CD4-positive, alpha-beta T cell treated with Interleukin-4 for 4 hours (primary cell): ENCODE measurements at regions not wholly inside any gene's neighbourhood (a gene's known extent, or its start where the extent isn't known, plus 50 kb on each side); places are given as distances from the start of the nearest gene placed in this dataset.

Experiments
- DNase-seq: peaks from one replicate; pipeline ENCODE4 v3.0.0-alpha.2; 2020

DNA sequence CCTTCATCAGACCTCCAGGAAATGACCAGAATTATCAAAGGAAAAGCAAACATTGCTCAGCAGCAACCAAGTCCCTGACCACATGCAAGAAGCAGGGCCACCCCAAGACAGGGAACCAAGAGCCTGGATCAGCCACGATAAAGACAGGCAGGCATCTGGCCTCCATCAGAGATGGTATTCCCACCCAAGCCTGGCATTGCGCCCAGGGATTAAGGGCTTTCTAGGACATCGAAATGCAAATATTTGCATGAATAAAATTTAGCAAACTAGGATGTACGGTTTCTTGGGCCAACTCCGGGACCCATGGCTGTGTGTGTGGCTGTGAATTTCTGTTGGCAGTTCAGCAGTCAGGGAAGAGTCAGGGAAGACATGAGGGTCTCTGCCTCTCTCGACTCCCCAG lies 241.4 kb upstream of the DYNLRB2 start:
- DNase-seq: no peak

DNA sequence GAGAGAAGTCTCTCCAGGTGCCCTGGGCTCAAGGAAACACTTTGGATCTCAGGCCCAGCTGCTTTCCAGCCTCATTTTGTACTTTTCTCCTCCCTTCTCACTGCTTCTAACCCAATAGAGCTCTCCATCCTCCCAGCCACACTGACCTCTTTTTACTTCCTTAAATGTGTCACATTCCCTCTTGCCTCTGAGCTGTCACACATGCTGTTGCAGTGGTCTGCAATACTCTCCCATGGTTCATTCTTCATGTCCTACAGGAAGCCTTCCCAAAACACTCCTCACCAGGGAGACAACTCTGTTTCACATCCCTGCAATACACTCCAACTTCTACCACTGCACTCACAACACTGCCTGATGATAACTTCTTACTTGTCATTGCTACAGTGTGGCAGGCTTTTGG lies 242.1 kb upstream of the DYNLRB2 start:
- no peak for DNase-seq

DNA sequence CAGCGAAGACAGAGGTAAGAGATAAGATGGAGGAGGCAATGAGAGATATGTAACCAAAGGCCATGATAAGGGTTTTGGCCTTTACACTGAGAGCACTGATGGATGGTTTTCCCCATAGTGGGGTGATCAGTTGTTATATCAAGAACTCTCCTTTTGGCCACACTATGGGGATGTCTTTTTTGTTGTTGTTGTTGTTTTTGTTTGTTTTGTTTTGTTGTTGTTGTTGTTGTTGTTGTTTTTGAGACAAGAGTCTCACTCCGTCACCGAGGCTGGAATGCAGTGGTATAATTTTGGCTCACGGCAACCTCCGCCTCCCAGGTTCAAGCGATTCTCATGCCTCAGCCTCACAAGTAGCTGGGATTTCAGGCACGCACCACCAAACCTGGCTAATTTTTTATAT lies 244.8 kb upstream of the DYNLRB2 start:
- no peak for DNase-seq

DNA sequence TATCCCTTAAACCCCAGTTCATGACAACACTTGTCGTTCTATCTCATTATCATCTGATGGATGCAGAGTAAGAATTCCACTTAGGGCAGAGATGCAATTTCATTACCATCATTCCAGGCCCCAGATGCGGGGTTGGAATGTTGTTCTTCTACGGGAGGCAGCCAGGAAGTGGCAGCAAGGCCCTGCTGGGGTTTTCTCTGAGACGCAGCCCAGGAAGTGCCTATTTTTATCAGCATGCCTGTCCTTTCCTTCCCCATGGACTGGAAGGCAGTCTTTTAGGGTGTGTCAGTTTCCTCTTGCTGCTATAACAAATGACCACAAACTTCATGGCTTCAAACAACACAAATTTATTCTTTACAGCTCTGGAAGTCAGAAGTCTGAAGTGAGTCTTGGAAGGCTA lies 246.6 kb upstream of the DYNLRB2 start:
- DNase-seq: no peak

DNA sequence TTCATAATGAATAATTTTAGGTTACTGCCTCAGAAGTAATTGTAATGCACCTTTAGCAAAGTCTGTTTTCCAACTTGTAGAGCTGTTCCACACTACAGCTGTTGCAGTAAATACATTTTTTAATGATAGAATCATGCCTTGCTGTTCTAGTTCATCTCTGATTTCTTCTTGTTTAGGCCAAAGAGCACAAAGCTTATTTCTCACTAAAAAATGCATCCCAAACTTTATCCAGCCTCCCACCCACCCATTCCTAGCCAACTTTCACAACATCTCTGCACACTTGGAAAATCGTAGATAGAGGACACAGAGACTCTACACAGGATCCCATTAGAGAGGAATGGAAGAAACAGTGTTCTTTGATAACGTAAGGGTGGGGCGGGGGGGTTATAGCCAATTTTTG lies 252.2 kb upstream of the DYNLRB2 start:
- DNase-seq: no peak

DNA sequence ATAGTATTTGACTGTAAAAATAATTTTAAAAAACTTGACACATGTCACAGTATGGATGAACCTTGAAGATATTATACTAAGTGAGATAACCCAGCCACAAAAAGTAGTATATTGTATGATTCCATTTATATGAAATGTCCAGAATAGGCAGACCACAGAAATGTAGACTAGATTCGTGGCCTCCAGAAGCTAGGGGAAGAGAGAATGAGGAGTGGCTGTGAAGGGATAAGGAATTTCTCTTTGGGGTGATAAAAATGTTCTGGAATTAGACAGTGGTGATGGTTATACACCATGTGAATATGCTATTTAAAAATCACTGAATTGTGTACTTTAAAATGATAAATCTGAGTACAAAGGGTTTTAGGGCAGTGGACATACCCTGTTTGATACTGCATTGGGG lies 253.1 kb upstream of the DYNLRB2 start:
- DNase-seq: no peak

DNA sequence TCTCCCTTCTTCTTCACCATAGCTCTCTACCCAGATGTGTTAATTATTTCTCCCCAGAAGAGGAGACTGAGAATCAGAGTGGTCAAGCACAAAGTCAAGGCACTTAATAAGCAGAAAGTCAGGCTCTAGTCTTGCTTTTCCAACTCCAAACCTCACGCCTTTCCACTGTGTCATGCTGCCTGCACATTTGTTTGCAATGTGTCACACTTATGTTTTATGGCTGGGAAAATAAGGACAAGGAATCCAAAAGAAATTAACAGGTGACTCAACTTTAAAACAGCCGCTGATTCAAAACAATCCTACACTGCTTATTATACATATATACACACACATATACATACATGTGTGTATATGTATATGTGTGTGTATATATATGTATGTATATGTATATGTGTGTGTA lies 255.7 kb upstream of the DYNLRB2 start:
- no peak for DNase-seq

DNA sequence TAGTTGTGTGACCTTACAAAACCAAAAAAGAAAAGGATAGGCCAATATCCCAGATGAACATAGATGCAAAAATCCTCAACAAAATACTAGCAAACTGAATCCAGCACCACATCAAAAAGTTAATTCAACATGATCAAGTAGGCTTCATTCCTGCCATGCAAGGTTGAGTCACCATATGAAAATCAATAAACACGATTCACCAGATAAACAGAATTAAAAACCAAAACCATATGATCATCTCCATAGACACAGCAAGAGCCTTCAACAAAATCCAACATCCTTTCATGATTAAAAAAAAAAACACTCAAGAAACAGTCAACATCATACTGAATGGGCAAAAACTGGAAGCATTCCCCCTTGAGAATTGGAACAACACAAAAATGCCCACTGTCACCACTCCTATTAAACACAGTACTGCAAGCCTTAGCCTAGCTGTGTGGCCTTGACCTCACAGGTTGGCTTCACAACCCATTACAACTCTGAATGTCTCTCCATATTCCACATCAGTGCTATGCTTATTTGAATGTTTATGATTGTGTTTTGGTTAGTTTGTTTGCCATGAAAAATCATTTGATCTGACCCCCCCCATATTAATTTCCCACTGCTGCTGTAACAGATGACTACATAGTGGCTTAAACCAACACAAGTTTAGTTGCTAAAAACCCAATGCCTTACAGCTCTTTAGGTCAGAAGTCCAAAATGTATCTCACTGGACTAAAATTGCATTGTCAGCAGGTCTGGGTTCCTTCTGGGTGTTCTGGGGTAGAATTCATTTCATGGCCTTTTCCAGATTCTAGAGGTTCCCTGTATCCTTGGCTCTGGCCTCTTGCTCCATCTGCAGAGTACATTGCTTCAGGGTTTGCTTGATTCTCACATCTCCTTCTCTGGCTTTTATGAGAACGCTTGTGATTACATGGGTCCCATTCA lies 257.1 kb upstream of the DYNLRB2 start:
- DNase-seq: no peak

DNA sequence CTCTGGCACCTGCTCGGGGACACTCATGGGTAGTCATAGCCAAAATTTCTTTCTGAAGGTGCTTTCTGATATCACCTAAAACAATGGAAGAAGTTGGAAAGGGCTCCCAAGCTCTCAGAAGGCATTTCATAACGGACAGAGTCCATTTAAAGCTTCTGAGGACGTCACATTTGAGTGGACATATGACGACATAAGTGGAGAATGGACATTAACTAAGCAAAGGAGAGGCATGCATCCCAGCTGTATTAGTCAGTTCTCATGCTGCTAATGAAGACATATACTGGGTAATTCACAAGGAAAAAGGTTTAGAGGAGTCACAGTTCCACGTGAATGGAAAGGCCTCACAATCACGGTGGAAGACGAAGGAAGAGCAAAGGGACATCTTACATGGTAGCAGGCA lies 260.2 kb upstream of the DYNLRB2 start:
- DNase-seq: no peak

DNA sequence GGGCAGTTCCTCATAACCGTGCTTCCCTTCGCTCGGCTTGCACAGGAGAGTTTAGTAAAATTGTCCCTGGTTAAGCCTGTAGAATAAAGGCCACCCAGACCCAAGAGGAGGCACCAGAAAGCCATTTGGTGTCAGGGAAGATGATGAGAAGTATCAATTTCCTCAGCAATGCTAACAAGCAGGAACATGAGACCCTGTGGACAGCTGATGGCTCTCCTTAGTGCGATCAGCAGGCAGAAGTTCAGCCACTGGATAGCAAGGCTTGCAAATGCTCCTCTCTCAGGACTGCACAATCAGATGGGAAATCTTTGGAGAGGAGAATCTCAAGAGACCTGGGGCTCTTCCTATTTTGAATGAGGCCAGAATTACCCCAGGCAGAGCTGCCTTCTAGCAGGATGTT lies 261.1 kb upstream of the DYNLRB2 start:
- DNase-seq: no peak

DNA sequence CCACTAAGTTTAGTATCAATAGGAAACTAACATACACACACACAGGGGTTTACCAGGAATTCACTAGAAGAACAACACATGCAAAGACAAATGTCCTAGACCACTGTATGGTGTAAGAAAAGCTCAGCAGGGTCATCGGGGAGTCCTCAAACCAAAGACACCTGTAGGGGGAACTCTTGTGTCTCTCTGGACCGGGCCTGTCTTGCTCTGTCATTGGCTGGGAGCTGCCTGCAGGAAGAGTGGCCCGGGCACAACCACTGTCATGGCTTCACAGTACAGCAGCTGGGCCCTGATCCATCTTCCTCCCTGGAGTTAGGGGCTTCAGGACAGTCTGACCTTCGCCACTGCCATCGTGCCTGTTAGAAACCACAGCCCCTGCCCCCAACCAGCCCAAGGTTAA lies 263.6 kb upstream of the DYNLRB2 start:
- DNase-seq: no peak

DNA sequence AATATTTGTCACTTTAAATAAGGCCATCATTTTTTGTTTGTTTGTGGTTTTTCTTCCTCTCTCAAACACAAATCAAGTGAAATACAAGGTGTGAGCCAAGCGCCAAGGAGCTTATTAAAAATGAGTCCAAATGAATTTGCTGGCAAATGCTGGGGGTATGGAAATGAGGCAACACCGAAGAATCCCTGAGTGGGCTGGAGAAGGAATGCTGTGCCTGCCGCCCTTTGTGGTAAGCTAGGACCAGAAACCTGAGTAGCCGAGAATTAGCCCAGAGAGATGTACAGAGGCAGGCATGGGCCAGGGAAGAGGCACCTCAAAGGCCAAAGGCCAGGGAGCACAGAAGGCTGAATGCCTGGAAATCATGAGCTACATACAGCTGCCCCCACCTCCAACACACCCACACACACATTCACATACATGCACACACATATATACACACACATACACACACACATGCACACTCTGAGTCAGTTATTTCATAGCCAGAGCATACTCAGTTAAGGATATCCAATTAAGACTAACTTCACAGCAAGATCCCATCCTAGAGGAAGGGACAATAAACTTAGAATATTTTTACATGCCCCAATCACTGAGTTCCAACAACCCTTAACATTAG lies 266.1 kb upstream of the DYNLRB2 start:
- DNase-seq: no peak

DNA sequence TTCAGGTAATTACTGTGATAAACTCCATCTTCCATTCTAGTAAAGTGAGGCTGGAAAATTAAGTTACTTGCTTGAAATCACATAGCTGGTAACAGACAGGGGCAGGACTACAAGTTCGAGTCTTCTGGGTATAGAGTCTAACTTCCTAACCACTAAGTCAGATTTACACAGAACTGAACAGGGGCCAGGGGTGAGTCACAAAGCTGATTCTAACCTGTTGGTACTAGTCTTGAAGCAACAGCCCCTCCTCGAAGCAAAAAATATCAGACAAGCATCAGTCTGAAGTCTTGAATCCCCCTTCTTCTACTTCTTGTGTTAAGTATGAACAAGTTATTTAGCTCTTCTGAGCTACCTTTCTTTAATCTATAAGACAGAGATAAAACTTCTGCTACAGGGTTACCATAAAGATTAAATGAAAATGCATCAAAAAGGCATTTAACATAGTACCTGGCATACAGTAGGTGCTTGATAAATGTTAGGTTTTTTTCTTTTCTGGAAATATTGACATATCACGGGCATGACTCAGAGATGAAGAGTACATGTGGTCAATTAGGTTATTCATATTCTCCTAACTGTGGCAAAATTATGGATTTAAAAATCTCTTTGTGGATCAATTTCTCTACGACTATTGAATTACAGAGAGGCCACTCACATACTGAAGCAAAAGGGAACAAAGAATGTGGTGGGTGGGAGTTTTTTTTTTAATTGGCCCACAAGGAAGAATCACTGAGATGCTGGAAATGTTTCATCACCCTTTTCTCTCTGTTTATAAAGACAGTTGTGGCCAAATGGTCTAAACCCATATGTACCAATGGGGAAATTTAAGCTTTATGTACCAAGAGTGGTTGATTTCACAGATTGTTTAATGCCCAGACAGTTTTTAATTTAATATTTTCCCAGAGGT lies 266.9 kb upstream of the DYNLRB2 start:
- DNase-seq: no peak

DNA sequence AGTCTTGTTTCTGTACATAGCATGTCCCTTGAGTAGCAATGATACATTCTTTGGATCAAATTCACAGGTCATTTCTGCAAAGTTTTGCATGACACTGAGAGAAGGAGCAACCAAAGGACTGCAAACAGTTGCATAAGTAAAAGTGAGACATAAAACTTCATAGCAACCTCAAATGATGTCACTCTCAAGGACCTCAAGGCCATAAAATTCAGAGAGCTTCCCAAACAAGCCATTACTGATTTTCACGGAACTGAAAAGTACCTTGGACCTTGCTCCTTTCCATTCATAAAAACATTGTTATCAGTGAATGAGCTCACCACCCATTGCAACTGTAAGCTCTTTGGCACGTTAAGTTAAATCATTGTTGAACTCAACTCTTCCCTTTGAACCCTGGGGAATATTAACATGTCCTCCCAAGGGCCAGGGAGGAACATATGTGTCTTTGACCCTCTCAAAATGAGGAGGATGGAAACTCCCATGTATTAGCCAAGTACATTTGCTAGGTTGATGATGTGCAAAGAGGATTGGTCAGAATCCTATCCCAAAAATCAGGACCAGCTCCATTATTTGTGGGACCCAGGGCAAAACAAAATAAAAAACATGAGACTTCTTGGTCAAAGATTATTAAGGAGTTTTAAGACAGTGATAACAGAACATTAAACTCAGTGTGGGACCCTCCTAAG lies 275.0 kb upstream of the DYNLRB2 start:
- no peak for DNase-seq

DNA sequence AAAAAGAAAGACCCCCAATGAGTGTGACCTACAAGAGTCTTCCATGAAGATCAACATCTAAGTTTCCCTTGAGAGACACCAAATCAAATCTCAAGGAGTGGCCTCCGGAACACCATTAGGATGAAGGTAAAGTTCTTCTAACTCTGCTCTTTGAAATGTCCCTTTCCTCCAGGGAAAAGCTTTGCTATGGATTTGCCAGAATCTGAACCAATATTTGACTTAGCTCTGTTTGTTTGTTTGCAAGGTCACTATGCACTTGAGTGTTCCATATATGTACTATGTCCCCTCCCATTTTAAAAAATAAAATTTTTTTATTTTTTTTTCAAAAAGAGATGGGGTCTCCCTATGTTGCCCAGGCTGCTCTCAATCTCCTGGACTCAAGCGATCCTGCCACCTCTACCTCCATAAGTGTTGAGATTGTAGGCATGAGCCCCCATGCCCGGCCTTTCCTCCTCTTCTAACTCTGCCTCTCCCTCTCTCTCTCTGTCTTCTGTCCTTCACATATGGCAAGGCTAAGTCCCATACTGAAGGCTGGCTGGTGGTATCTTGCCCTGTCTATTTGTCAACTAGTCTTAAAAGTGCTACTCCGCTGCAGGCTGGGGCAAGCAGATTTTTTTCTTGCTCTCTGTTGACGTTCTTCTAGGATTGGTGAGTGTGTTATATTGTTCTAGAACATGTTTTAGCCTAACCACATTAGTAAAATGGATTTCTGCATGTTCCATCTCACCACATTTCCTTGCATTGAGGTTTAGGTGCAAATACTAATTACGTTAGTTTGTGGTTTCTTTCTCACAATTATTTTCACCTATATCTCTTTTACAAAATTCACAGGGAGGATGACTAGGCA lies 276.7 kb upstream of the DYNLRB2 start:
- no peak for DNase-seq

DNA sequence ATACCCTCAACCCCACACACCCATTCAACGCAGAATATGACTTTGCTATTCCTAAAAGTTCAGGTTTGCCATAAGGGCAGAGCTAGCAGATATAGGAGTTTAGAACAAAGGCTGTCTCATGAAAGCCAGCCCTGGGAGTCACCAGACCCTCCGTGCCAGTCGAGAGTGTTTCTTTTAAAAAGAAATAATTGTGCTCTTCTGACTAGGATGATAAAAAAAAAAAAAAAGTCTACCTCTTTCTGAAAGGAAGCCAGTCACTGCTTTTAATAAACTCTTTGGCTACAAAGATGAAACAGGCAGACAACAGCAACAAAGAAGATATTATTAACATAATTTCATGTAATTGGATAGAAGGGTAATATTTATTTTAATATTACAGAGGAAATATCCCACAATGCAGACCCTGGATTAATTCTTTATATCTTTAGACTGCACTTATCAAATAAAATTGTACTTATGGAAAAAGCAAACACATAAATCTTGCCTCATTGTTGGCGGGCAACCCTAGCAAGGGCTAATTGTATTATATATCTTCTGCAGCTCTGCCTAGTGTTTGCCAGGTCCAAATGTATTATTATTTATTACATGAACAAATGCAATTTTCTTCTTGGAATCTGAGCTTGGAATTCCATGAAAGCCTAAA lies 277.5 kb upstream of the DYNLRB2 start:
- no peak for DNase-seq

DNA sequence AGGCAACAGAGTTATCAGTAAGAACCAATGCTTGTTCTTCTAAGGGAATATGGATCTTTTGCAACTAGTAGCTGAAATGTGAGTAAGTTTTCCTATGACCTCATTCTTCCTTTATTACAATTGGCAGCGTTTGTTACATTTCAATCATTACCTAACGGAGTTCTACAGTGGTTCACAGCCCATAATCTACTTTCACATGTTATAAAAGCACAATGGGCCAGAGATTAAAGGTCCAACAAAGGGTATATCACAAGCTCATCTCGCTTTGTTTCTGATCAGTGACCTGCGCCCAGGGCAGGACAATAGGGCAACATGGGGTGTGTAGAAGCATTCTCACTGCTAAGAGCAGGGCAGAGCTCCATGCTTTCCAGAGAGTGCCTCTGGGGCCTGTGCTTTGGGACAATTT lies 279.9 kb upstream of the DYNLRB2 start:
- no peak for DNase-seq

DNA sequence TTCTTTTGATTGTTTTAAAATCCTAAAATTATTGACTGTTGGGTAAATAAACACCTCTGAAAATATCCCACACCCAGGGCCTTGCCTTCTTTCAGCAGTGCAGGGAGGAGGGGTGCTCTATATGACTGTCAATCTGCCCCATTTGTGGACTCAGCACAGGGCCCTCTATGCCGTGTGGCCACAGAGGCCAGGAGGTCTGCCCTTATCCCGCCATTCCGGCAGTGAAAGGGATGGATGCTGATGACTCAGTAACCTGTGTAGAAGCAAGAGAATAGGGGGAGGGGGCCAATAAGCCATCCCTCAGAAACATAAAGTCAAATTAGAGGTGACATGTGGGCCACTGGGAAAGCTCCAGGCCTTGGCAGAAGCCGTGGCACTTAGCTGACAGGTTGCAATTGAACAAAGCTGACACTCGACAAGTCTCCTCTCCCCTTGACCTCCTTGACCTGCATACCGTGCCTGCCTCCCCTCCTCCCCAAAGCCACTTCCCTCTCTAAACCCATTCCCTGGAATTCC lies 281.4 kb upstream of the DYNLRB2 start:
- DNase-seq: no peak

DNA sequence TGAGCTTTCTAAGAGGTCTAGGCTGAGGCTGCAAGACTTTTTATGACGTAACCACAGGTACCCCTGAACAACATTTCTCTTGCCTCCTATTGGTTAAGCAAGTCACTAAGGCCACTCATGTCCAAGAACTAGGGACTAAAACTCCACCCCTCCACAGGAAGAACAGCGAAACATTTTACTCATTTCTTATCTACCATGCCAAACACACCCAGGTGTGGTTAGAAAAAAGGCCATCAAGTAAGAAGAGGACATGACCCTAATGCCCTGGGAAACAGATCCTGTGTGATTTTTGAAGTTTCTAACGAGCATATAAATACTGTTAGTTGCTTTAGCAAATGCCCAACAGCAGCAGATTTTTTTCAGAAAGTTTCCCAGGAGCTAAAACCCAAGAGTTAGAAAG lies 282.4 kb upstream of the DYNLRB2 start:
- DNase-seq: no peak

DNA sequence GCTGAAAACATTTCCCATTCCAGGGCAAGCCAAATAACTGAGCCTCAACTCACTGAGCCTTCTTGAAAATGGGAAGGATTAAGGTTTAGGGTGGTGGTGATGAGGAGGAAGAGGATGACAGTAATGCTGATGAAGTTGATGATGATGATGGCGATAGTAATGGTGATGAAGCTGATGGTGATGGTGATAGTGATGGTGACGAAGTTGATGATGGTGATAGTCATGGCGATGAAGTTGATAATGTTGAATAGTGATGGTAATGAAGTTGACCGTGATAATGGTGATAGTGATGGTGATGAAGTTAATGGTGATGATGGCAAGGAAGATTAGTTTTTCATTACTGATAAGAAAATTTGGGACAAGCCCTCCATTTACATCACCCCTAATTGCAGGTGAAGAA lies 285.8 kb upstream of the DYNLRB2 start:
- DNase-seq: no peak

DNA sequence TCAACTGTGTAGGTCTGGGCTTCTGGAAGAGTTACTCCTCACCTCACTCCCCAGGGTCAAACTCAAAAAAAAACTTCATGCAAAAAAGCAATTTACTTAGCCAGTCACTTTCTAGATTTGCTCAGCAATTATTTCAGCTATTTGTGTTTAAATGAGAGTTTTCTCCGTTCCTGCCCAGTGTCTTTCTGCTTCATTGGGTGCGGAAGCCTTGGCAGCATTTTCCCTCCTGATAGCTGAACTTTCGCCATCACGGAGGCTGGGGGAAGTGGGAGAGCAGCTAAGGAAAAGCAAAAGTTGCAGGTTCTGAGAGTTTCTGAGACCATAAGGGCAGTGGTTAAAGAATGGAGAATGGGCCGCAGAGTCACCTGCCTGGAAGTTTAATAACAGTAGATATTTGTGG lies 287.1 kb upstream of the DYNLRB2 start:
- DNase-seq: no peak
